Tibial artery (tissue), 4 donors: ENCODE measurements at regions not wholly inside any gene's neighbourhood (a gene's known extent, or its start where the extent isn't known, plus 50 kb on each side); places are given as distances from the start of the nearest gene placed in this dataset.
"Not testable (repeated sequence)": the region's sequence is repeated elsewhere in the genome, so short reads cannot be mapped to it uniquely, and the experiment has no call there.

Experiments
- DNase-seq, 2 donors: peaks; one replicate each; pipeline ENCODE4 v3.0.0-alpha.2; 2019
- H3K27ac ChIP-seq, 2 donors: fragments of 200-600 bp; sonication (generic) in 1 of 2; 1 replicate in 1 of 2; 2 replicates in 1 of 2; pipeline ENCODE4 v1.5.1; 2018 to 2019; ENCODE audit warnings: mild to moderate bottlenecking in 1 of 2
- H3K27me3 ChIP-seq, 2 donors: fragments of 200-600 bp; sonication (generic) in 1 of 2; one replicate each; pipeline versions ENCODE4 v1.5.1 to v1.6.0; 2016 to 2019
- H3K36me3 ChIP-seq, 3 donors: fragments of 200-600 bp; sonication (generic) in 2 of 3; one replicate each; pipeline ENCODE4 v1.5.1; 2016 to 2019; ENCODE audit warnings: mild to moderate bottlenecking in 2 of 3
- H3K4me1 ChIP-seq, 4 donors: fragments of 200-600 bp; sonication (generic) in 2 of 4; 1 replicate in 3 of 4; 2 replicates in 1 of 4; pipeline ENCODE4 v1.5.1; 2016 to 2019
- H3K4me3 ChIP-seq, 2 donors: fragments of 200-600 bp; sonication (generic) in 1 of 2; 1 replicate in 1 of 2; 2 replicates in 1 of 2; pipeline ENCODE4 v1.5.1; 2018 to 2019; ENCODE audit warnings: mild to moderate bottlenecking in 2 of 2
- H3K9me3 ChIP-seq, 3 donors: fragments of 200-600 bp; sonication (generic) in 1 of 3; one replicate each; pipeline ENCODE4 v1.5.1; 2016 to 2019
- intact Hi-C: fragments of 100-400 bp; cut with DNase I; formaldehyde crosslinking; loops from one replicate; pipeline ENCODE4 v1.15.0; 2023; ENCODE audit warnings: low total_unique reads
- TF ChIP-seq, protein P1 (sequence below), 2 experiments: fragments of 200-600 bp in 1 of 2; fragments of 450-650 bp in 1 of 2; IDR thresholded peaks; one replicate each; pipeline ENCODE4 v1.5.1; 2017 to 2019; ENCODE audit warnings: antibody characterized with exemption in 2 of 2, mild to moderate bottlenecking in 1 of 2, moderate library complexity in 1 of 2

- TF ChIP-seq, protein P1, sequence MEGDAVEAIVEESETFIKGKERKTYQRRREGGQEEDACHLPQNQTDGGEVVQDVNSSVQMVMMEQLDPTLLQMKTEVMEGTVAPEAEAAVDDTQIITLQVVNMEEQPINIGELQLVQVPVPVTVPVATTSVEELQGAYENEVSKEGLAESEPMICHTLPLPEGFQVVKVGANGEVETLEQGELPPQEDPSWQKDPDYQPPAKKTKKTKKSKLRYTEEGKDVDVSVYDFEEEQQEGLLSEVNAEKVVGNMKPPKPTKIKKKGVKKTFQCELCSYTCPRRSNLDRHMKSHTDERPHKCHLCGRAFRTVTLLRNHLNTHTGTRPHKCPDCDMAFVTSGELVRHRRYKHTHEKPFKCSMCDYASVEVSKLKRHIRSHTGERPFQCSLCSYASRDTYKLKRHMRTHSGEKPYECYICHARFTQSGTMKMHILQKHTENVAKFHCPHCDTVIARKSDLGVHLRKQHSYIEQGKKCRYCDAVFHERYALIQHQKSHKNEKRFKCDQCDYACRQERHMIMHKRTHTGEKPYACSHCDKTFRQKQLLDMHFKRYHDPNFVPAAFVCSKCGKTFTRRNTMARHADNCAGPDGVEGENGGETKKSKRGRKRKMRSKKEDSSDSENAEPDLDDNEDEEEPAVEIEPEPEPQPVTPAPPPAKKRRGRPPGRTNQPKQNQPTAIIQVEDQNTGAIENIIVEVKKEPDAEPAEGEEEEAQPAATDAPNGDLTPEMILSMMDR (IDR thresholded peaks at IDR 0.05), result no peak
- H3K36me3 ChIP-seq, result no peaks in the 10 kb centered on the region
- no peak overlapping the region for H3K4me3 ChIP-seq
- intact Hi-C loops, result no loop called here
- H3K27ac ChIP-seq, result no peak overlapping the region
- DNase-seq, result no peak
- no peaks in the 10 kb centered on the region for H3K27me3 ChIP-seq
- H3K4me1 ChIP-seq, result no peaks in the 10 kb centered on the region
- no peaks in the 10 kb centered on the region for H3K9me3 ChIP-seq
These were observed 239.6 kb downstream of the SKIDA1 start for GRCh38 chr10:21285742-21286331.

- no peak overlapping the region for H3K4me3 ChIP-seq
- H3K27me3 ChIP-seq, result no peaks in the 10 kb centered on the region
- H3K4me1 ChIP-seq, result no peaks in the 10 kb centered on the region
- intact Hi-C loops, result no loop called here
- no peak overlapping the region for H3K27ac ChIP-seq
- H3K9me3 ChIP-seq, result no peaks in the 10 kb centered on the region
- TF ChIP-seq, protein P1 (IDR thresholded peaks at IDR 0.05), result no peak
- H3K36me3 ChIP-seq, result no peaks in the 10 kb centered on the region
- DNase-seq, result no peak
These were observed 240.3 kb downstream of the SKIDA1 start for GRCh38 chr10:21285207-21285606.

DNA sequence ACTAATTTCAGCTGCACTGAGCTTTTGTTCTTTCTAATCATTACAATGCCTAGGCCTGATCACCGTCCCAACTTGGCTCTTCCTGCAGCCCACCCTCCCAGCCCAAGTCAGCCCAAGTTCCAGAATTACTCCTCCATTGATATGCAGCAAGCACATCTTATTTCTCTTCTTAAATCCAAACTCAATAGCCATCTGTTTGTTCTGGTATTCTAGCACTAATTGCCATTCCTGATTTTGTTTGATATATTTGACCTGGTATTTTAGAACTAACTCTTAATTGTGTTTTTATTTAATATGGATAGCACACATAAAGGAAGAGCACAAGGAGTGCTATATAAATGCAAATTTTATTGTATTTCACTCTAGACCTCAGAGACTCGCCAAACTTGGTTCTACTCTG lies 241.2 kb downstream of the SKIDA1 start:
- Histone ChIP-seq H3K27me3 (no peaks in the 10 kb centered on the region), H3K9me3 (no peaks in the 10 kb centered on the region), H3K4me3 (no peak overlapping the region), H3K4me1 (no peaks in the 10 kb centered on the region), H3K36me3 (no peaks in the 10 kb centered on the region), H3K27ac (no peak overlapping the region)
- DNase-seq, result no peak
- TF ChIP-seq, protein P1 (IDR thresholded peaks at IDR 0.05), result no peak
- intact Hi-C loops, result no loop called here

- H3K27me3 ChIP-seq, H3K4me1 ChIP-seq, H3K36me3 ChIP-seq, DNase-seq, H3K4me3 ChIP-seq, H3K9me3 ChIP-seq, H3K27ac ChIP-seq, intact Hi-C loops: not testable (repeated sequence)
These were observed 242.4 kb downstream of the SKIDA1 start for GRCh38 chr10:21283053-21283452.

DNA sequence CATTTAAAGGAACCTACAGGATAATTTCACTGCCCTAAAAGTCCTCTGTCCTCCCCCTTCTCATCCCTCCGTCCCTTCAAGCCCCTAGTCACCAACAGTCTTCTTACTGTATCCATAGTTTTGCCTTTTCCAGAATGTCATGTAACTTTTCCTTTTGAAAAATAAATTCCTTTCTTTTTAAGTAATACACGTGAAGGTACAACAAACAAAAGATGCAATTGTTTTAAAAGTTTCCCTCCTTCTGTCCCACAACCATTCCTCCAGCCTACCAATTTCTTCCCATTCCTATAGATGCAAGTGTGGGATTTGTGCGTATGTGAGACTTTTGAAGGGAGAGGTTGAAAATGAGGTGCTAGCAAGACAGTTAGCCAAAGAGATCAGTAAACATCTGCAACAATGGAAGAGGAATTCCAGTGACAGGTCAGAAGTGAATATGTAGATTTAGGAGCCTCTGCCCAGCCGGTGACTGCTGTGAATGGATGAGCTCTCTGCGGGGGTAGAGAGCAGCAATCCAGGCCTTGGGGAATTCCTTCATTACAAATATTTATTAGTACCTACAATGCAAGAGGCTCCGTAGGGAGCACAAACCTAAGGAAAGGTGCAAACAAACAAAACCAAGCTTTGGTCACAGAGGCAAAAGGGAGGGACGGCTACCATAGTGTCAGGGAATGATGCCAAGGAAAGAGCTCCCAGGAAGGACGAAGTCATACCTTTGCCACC lies 243.6 kb downstream of the SKIDA1 start:
- DNase-seq, result no peak
- Histone ChIP-seq H3K9me3 (no peaks in the 10 kb centered on the region), H3K4me3 (no peak overlapping the region), H3K27ac (no peak overlapping the region), H3K4me1 (no peaks in the 10 kb centered on the region), H3K27me3 (no peaks in the 10 kb centered on the region), H3K36me3 (no peaks in the 10 kb centered on the region)
- TF ChIP-seq, protein P1 (IDR thresholded peaks at IDR 0.05), result no peak
- intact Hi-C loops, result no loop called here

DNA sequence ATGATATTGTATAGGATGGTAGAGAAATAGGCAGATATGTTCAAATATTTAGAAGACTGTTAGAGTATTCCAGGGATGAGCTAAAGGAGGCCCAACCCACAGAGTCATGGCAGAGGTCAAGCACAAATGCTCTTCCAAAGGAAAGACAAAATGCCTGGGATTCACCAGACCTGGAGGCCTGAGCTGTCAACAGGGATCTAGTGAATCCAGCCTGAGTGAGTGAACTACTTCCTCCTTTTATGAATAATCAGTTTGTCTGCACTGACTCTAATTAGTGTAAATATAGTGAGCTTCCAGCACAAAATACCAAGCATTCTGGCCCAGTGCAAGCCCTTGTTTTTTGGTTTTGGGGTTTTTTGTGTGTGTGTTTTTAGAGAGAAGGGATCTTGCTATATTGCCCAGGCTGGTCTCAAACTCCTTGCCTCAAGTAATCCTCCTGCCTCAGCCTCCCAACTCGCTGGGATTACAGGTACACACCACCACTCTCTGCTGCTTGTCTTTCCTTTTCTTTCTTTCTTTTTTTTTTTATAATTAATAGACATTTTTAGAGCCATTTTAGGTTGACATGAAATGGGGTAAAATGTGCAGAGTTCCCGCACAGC lies 244.4 kb downstream of the SKIDA1 start:
- intact Hi-C loops, result no loop called here

More for the DNA sequence above, 244.4 kb downstream of the SKIDA1 start:
- H3K36me3 ChIP-seq, result no peaks in the 10 kb centered on the region
- no peaks in the 10 kb centered on the region for H3K27me3 ChIP-seq
- H3K9me3 ChIP-seq, result no peaks in the 10 kb centered on the region
- H3K4me1 ChIP-seq, result no peaks in the 10 kb centered on the region
- H3K27ac ChIP-seq, result no peak overlapping the region
- H3K4me3 ChIP-seq, result no peak overlapping the region
- DNase-seq, result no peak
- TF ChIP-seq, protein P1 (IDR thresholded peaks at IDR 0.05), result no peak
